Astrocyte of the spinal cord (primary cell): ENCODE measurements at regions not wholly inside any gene's neighbourhood (a gene's known extent, or its start where the extent isn't known, plus 50 kb on each side); places are given as distances from the start of the nearest gene placed in this dataset.

Experiments used
- DNase-seq: peaks from one replicate; pipeline ENCODE4 v3.0.0; 2011; ENCODE audit warnings: low read depth, low spot score
- H3K4me3 ChIP-seq: 2 replicates; pipeline ENCODE4 v1.5.1; 2011; ENCODE audit warnings: low read depth, mild to moderate bottlenecking, low read length, moderate library complexity
- CTCF ChIP-seq: IDR thresholded peaks from 2 replicates; pipeline ENCODE4 v1.5.1; 2012; ENCODE audit warnings: low read depth, mild to moderate bottlenecking, low read length, inconsistent platforms
- in situ Hi-C: cut with HindIII; loops from 2 replicates; pipeline ENCODE4 v1.10.0; 2017; ENCODE audit warnings: low sequenced_read_pairs

- TF ChIP-seq CTCF, result no peak
- DNase-seq, result no peak
- in situ Hi-C loops, result no loop called here
- no peak overlapping the region for H3K4me3 ChIP-seq
These were observed 100.6 kb downstream of the LYZL1 start for GRCh38 chr10:29389493-29389892.

- in situ Hi-C loops, result no loop called here
- no peak overlapping the region for H3K4me3 ChIP-seq
- DNase-seq, result no peak
- no peak for TF ChIP-seq CTCF
These were observed 101.1 kb downstream of the LYZL1 start for GRCh38 chr10:29389935-29390334.

DNA sequence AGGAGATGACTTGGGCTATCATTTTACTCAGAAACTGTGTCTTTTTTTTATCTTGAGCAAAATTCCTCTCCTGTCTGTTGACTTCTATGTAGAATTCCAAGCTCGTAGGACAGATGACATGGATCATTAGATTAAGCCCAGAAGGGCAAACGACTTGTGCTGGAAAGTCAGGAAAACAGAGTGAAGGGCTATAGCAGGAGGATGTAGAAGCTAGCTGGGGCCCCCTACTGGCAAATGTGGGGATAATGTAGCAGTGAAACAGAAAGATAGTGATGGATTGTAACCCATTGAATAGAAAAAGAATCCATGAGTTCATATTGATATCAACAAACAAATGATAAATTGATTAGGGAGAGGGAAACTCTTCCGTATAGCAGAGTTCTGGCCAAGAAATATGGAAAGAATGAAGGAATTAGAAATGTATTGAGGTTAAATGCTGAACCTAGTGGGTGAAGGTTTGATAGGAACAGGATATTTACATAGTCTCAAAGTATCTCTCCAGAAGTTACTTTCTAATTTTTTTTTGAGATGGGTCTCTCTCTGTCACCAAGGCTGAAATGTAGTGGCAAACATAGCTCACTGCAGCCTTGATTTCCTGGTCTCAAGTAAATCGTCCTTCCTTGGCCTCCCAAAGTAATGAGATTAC, 103.6 kb downstream of the LYZL1 start:
- in situ Hi-C loops, result no loop called here
- TF ChIP-seq CTCF, result peak; percentile 92
- no peak overlapping the region for H3K4me3 ChIP-seq
- peak; percentile 46 for DNase-seq

- in situ Hi-C loops, result no loop called here
- H3K4me3 ChIP-seq, result no peak overlapping the region
- DNase-seq, result no peak
- no peak for TF ChIP-seq CTCF
These were observed 105.6 kb downstream of the LYZL1 start for GRCh38 chr10:29394321-29394932.

DNA sequence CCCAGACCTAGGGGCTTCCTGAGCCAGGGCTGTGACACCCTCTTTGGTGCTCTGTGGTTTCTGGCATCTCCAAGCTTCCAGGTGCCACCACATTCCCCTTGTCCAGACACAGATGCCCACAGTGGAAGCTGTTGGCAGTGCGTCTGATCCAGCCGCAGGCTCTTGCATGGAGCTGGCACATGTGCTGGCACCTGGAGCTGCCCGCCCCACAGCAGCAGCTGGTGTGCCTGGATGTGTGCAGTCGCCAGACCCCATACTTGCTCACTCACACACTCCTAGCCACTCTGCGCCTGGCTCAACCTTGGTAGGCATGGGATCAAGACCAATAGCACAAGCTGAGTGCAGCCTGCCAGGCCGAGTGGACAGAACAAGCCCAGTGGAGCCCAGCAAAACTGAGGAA, 106.5 kb downstream of the LYZL1 start:
- in situ Hi-C loops, result no loop called here
- TF ChIP-seq CTCF, result no peak

DNA sequence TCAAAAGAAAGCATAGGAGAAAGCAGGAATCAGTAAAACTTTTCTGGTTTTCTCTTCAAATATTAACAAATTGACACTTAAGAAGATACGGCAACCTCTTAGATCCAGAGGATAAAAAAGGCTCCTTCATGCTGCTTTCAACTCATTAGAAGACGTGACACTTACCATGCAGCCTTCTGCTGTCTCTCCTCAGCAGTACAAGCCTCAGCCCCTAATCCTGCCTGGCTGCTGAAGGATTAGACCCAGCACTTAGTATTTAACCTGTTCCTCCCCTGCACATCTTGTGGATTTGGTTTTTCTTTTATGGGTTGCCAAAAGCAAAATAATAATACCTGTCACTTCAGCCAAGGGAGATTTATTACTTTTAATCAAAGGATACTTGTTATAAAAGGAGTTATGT, 108.4 kb downstream of the LYZL1 start:
- in situ Hi-C loops, result no loop called here
- H3K4me3 ChIP-seq, result no peak overlapping the region
- TF ChIP-seq CTCF, result no peak
- DNase-seq, result no peak

More for the DNA sequence above, 106.5 kb downstream of the LYZL1 start:
- no peak for DNase-seq
- no peak overlapping the region for H3K4me3 ChIP-seq
